ENCODE measurements at regions not wholly inside any gene's neighbourhood (a gene's known extent, or its start where the extent isn't known, plus 50 kb on each side); places are given as distances from the start of the nearest gene placed in this dataset.

DNA sequence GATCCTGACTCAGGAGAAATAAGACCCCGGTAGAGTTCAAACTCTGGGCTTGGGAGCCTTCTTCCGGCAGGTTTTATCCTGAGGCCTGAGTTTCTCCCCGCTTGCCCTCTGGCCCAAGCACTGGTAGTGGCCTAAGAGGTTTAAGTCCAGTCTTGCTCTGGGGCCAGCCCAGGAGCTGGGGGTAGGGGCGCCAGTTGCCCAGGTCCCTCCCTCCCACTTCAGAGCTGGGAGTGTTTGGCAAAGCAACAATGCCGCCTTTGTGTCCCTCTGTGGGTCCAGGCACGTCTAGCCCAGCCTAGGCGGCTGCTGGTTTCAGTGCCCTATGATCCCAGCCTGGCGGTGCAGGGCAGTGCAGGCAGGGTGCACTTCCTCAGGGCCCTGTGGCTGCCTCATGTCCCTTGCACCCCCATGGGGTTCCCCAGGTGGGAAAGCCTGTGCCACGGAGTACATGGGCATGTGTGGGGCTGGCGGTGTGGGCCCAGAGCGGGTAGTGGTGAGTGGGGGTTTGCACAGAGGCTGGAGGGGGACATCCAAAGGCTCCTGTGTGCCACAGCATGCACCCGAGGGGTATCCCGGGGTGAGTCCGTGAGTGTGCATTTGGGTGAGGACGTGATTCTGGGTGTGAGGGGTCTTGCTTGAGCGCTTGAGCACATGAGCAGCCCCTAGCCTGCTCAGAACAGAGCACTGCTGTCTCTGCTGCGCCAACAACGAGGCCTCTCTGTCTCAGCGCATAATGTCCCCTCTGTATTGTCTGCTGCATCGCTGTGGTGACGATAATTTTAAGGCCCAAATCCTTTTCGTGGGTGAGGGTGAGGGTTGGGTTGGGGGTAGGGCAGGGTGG, 61.7 kb upstream of the PSD2 start:
- H3K27me3 ChIP-seq (ENCODE audit: control insufficient read depth in 2 of 2, insufficient read depth in 2 of 2, low read length in 2 of 2), result no peaks in the 10 kb centered on the region
- H3K4me1 ChIP-seq (ENCODE audit: control insufficient read depth in 2 of 2, insufficient read depth in 2 of 2, low read length in 2 of 2), result peaks cover 2 to 13% of the 10 kb centered on the region in 2 donors
- no peak overlapping the region for H3K4me3 ChIP-seq (ENCODE audit: low read length in 2 of 2)
- H3K9ac ChIP-seq (ENCODE audit: low read depth in 1 of 2, low read length in 2 of 2), result no peak overlapping the region
- no peaks in the 10 kb centered on the region for H3K9me3 ChIP-seq (ENCODE audit: control insufficient read depth in 2 of 2, low read length in 2 of 2)
- no peaks in the 10 kb centered on the region for H3K36me3 ChIP-seq (ENCODE audit: control insufficient read depth in 2 of 2, insufficient read depth in 2 of 2, low read length in 2 of 2)
- no peak overlapping the region for H3K27ac ChIP-seq (ENCODE audit: low read depth in 2 of 2, low read length in 2 of 2)

DNA sequence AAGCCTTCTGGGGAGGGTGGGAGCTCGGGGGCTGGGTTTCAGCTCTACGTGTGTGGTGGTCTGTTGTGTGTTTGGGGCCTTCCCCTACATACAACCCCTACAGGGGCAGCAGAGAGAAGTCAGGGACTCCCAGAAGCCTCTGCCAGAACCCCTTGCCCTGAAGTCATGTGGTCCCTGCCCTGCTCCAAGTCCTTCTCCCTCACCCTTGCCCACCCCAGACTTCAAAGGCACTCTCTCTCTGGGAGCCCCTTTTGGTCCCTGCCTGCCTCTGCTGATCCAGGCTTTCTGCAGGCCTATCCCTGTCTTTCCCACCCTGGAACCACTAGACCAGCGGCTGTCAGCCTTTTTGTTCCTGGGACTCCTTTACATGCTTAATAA, 61.1 kb upstream of the PSD2 start:
- Histone ChIP-seq H3K36me3 (ENCODE audit: control insufficient read depth in 2 of 2, insufficient read depth in 2 of 2, low read length in 2 of 2) (no peaks in the 10 kb centered on the region), H3K9ac (ENCODE audit: low read depth in 1 of 2, low read length in 2 of 2) (no peak overlapping the region), H3K4me1 (ENCODE audit: control insufficient read depth in 2 of 2, insufficient read depth in 2 of 2, low read length in 2 of 2) (peaks cover 3 to 15% of the 10 kb centered on the region in 2 donors), H3K9me3 (ENCODE audit: control insufficient read depth in 2 of 2, low read length in 2 of 2) (no peaks in the 10 kb centered on the region), H3K27ac (ENCODE audit: low read depth in 2 of 2, low read length in 2 of 2) (no peak overlapping the region), H3K4me3 (ENCODE audit: low read length in 2 of 2) (no peak overlapping the region), H3K27me3 (ENCODE audit: control insufficient read depth in 2 of 2, insufficient read depth in 2 of 2, low read length in 2 of 2) (no peaks in the 10 kb centered on the region)

- H3K27me3 ChIP-seq (ENCODE audit: control insufficient read depth in 2 of 2, insufficient read depth in 2 of 2, low read length in 2 of 2), result no peaks in the 10 kb centered on the region
- no peaks in the 10 kb centered on the region for H3K36me3 ChIP-seq (ENCODE audit: control insufficient read depth in 2 of 2, insufficient read depth in 2 of 2, low read length in 2 of 2)
- no peak overlapping the region for H3K4me3 ChIP-seq (ENCODE audit: low read length in 2 of 2)
- no peak overlapping the region for H3K27ac ChIP-seq (ENCODE audit: low read depth in 2 of 2, low read length in 2 of 2)
- H3K9ac ChIP-seq (ENCODE audit: low read depth in 1 of 2, low read length in 2 of 2), result no peak overlapping the region
- H3K9me3 ChIP-seq (ENCODE audit: control insufficient read depth in 2 of 2, low read length in 2 of 2), result no peaks in the 10 kb centered on the region
- H3K4me1 ChIP-seq (ENCODE audit: control insufficient read depth in 2 of 2, insufficient read depth in 2 of 2, low read length in 2 of 2), result peaks cover 3 to 12% of the 10 kb centered on the region in 2 donors
Measured at GRCh38 chr5:139738193-139739149, 57.1 kb upstream of the PSD2 start.

DNA sequence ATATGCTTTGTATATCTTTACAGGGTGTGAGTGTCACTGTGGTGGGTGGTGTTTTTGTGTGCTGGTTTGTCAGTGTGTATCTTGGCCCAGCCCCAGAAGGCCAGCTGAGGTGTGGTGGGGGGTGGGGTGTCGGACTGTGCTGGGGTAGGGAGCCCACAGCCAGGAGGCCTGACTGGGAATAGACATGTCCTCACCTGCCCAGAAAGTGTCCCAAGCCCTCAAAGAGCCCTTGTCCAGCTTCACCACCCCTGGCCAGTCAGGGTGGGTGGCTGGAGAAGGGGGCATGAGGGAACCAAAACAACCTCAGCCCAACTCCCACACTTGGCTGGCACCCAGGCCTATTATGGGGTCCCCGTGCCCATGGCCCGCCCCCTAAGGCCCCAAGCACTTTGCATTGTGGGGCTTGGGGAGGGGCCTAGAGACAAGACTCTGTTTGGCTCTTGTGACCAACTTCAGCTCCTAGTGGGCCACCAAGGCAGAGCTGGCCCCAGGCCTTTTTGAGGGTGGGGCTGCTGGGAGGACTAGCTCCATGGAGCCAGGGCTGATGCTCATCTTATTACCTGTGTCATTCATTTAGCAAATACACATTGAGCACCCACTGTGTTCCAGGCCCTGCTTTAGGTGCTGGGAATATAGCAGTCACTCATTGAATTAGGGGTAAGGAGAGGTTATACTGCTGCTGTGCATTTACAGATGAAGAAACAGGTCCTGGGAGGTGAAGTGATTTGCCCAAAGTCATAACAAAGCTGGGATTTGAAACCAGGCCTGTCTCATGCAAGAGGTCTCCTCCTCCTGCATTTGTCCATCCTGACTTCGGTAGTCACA, 56.2 kb upstream of the PSD2 start:
- no peaks in the 10 kb centered on the region for H3K9me3 ChIP-seq (ENCODE audit: control insufficient read depth in 2 of 2, low read length in 2 of 2)
- no peaks in the 10 kb centered on the region for H3K36me3 ChIP-seq (ENCODE audit: control insufficient read depth in 2 of 2, insufficient read depth in 2 of 2, low read length in 2 of 2)
- H3K4me3 ChIP-seq (ENCODE audit: low read length in 2 of 2), result no peak overlapping the region
- no peak overlapping the region for H3K9ac ChIP-seq (ENCODE audit: low read depth in 1 of 2, low read length in 2 of 2)
- no peak overlapping the region for H3K27ac ChIP-seq (ENCODE audit: low read depth in 2 of 2, low read length in 2 of 2)
- peaks cover 3 to 5% of the 10 kb centered on the region in 2 donors for H3K4me1 ChIP-seq (ENCODE audit: control insufficient read depth in 2 of 2, insufficient read depth in 2 of 2, low read length in 2 of 2)
- no peaks in the 10 kb centered on the region for H3K27me3 ChIP-seq (ENCODE audit: control insufficient read depth in 2 of 2, insufficient read depth in 2 of 2, low read length in 2 of 2)

DNA sequence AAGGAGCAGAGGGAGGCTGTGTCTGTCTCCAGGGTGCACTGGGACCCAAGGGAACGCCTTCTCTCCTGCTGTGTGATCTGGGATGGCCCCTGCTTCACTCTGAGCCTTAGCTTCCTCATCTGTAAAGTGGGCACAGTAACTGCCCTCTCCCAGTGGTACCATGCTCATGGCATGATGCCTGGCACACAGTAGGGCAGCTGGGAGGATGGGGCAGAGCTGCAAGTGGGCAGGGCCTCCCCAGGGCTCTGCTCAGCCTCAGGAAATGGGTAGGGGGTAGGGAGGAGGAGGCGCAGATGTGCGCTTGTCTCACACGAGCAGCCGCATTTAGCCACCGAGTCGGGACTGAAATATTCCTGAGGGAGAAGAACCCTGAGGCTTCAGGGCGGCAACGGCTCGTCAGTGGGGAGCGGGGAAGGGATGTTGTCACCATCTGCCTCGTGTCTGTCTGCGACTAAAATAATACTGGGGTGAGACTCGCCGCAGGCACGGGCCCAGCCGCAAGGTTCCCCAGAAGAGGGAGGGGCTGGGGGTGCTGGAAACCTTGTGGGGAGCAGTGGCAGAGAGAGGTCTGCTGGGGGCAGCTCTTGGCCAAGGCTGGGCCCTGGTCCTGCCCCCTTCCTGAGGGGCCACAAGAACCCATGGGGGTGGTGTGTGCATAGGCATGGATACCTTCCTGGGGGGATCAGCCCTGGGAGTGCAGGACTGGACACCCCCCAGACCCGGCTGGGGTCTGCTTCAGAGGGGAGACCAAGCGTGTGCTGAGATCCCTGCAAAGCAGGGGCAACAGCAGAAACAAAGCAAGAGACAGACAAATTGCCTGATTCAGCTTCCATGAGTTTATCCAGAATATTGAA, 55.2 kb upstream of the PSD2 start:
- Histone ChIP-seq H3K9ac (ENCODE audit: low read depth in 1 of 2, low read length in 2 of 2) (no peak overlapping the region), H3K27me3 (ENCODE audit: control insufficient read depth in 2 of 2, insufficient read depth in 2 of 2, low read length in 2 of 2) (no peaks in the 10 kb centered on the region), H3K4me1 (ENCODE audit: control insufficient read depth in 2 of 2, insufficient read depth in 2 of 2, low read length in 2 of 2) (peaks cover 3 to 5% of the 10 kb centered on the region in 2 donors), H3K27ac (ENCODE audit: low read depth in 2 of 2, low read length in 2 of 2) (no peak overlapping the region), H3K4me3 (ENCODE audit: low read length in 2 of 2) (no peak overlapping the region), H3K36me3 (ENCODE audit: control insufficient read depth in 2 of 2, insufficient read depth in 2 of 2, low read length in 2 of 2) (no peaks in the 10 kb centered on the region), H3K9me3 (ENCODE audit: control insufficient read depth in 2 of 2, low read length in 2 of 2) (no peaks in the 10 kb centered on the region)

GRCh38 chr5:139740992-139741672, 54.5 kb upstream of the PSD2 start:
- Histone ChIP-seq H3K4me3 (ENCODE audit: low read length in 2 of 2) (no peak overlapping the region), H3K9ac (ENCODE audit: low read depth in 1 of 2, low read length in 2 of 2) (no peak overlapping the region), H3K4me1 (ENCODE audit: control insufficient read depth in 2 of 2, insufficient read depth in 2 of 2, low read length in 2 of 2) (peaks cover 9 to 10% of the 10 kb centered on the region in 2 donors), H3K9me3 (ENCODE audit: control insufficient read depth in 2 of 2, low read length in 2 of 2) (peaks cover 0 to 3% of the 10 kb centered on the region in 2 donors), H3K27me3 (ENCODE audit: control insufficient read depth in 2 of 2, insufficient read depth in 2 of 2, low read length in 2 of 2) (peaks cover 5% of the 10 kb centered on the region in 2 donors), H3K27ac (ENCODE audit: low read depth in 2 of 2, low read length in 2 of 2) (no peak overlapping the region), H3K36me3 (ENCODE audit: control insufficient read depth in 2 of 2, insufficient read depth in 2 of 2, low read length in 2 of 2) (no peaks in the 10 kb centered on the region)

- H3K27ac ChIP-seq (ENCODE audit: low read depth in 2 of 2, low read length in 2 of 2), result no peak overlapping the region
- H3K27me3 ChIP-seq (ENCODE audit: control insufficient read depth in 2 of 2, insufficient read depth in 2 of 2, low read length in 2 of 2), result peaks cover 7% of the 10 kb centered on the region in 2 donors
- H3K9ac ChIP-seq (ENCODE audit: low read depth in 1 of 2, low read length in 2 of 2), result no peak overlapping the region
- H3K9me3 ChIP-seq (ENCODE audit: control insufficient read depth in 2 of 2, low read length in 2 of 2), result peaks cover 0 to 3% of the 10 kb centered on the region in 2 donors
- no peak overlapping the region for H3K4me3 ChIP-seq (ENCODE audit: low read length in 2 of 2)
- H3K4me1 ChIP-seq (ENCODE audit: control insufficient read depth in 2 of 2, insufficient read depth in 2 of 2, low read length in 2 of 2), result peaks cover 12 to 16% of the 10 kb centered on the region in 2 donors
- no peaks in the 10 kb centered on the region for H3K36me3 ChIP-seq (ENCODE audit: control insufficient read depth in 2 of 2, insufficient read depth in 2 of 2, low read length in 2 of 2)
Measured at GRCh38 chr5:139741823-139742172, 53.8 kb upstream of the PSD2 start.

- no peak overlapping the region for H3K27ac ChIP-seq (ENCODE audit: low read depth in 2 of 2, low read length in 2 of 2)
Measured at GRCh38 chr5:139742173-139742903, 53.3 kb upstream of the PSD2 start.

More at GRCh38 chr5:139742173-139742903, 53.3 kb upstream of the PSD2 start:
- peaks cover 11 to 13% of the 10 kb centered on the region in 2 donors for H3K27me3 ChIP-seq (ENCODE audit: control insufficient read depth in 2 of 2, insufficient read depth in 2 of 2, low read length in 2 of 2)
- peaks cover 17 to 21% of the 10 kb centered on the region in 2 donors for H3K4me1 ChIP-seq (ENCODE audit: control insufficient read depth in 2 of 2, insufficient read depth in 2 of 2, low read length in 2 of 2)
- H3K9ac ChIP-seq (ENCODE audit: low read depth in 1 of 2, low read length in 2 of 2), result no peak overlapping the region
- no peak overlapping the region for H3K4me3 ChIP-seq (ENCODE audit: low read length in 2 of 2)
- H3K9me3 ChIP-seq (ENCODE audit: control insufficient read depth in 2 of 2, low read length in 2 of 2), result peaks cover 0 to 3% of the 10 kb centered on the region in 2 donors
- no peaks in the 10 kb centered on the region for H3K36me3 ChIP-seq (ENCODE audit: control insufficient read depth in 2 of 2, insufficient read depth in 2 of 2, low read length in 2 of 2)

Measured in mucosa of rectum (tissue), 2 donors.